HG02885 (cell line): ENCODE measurements at regions not wholly inside any gene's neighbourhood (a gene's known extent, or its start where the extent isn't known, plus 50 kb on each side); places are given as distances from the start of the nearest gene placed in this dataset.
A peak's percentile ranks its signal among the peaks of the same experiment; 100 is the strongest.

ENCODE experiments used
- ATAC-seq: cut with Tn5 transposase; IDR thresholded peaks from one replicate; pipeline ENCODE4 v1.9.1; 2021; ENCODE audit warnings: mild to moderate bottlenecking; ENCODE audit not compliant: unreplicated experiment, poor library complexity

DNA sequence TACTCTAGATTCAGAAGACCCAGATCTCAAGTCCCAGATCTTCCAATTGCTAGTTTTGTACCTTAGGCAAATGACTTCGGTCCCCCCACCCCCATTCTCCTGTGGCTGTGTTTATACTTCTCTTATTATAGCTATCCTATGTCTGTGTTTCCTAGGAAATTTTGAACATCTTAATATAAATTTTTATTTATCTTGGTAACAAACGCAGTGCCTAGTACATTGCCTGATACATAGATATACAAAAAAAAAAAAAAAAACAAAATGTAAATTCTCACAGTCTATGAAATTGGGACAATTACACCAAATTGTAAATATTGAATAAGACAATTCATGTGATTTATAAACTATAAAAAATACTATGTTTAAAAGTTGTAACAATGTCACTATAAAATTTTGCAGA, 84.1 kb upstream of the SLC44A3 start:
- no peak for ATAC-seq

- ATAC-seq = no peak
Measured at GRCh38 chr1:94734963-94735901, 84.9 kb upstream of the SLC44A3 start.

- no peak for ATAC-seq
Measured at GRCh38 chr1:94731891-94732290, 88.3 kb upstream of the SLC44A3 start.

GRCh38 chr1:94730450-94730849, 89.7 kb upstream of the SLC44A3 start:
- ATAC-seq = no peak

GRCh38 chr1:94729267-94729666, 90.9 kb upstream of the SLC44A3 start:
- ATAC-seq = no peak

DNA sequence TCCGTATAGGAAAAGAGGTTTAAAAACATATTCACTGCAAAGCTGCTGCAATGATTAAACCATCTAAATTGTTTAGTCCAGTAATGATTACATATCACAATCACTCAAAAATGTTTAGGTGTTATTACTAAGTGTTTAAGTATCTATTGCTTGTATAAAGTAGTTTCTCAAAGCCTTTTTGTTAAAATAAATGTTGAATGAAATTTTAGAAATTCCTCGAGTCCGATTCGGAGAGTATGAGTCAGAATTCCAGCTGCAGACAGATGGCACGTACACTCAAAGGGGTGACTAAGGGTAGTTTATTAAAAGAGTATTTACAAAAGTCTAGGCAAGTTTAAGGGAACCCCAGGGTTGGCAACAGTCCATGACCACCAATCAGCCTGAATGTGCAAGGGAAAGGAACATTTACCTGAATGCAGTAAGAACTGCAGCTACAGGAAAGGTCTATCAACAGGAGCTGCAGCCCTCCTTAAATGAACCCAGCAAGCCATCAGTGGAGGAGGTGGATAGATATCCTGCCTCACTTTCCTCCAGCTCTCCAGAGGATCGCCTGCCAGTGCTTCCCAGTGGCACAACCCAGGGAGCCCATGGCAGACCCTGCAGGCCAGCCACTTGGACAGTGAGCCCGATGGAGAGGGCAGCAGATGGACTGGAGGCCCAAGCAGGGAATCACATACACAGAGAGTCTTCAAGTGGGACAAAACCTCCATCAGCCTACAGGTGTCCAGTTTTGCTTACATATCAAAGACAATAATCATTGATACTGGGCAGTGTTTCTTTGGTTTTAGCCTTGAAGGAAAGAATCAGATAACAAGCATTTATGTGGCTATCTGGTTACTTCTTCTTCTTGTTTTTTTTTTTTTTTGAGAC, 92.1 kb upstream of the SLC44A3 start:
- no peak for ATAC-seq

DNA sequence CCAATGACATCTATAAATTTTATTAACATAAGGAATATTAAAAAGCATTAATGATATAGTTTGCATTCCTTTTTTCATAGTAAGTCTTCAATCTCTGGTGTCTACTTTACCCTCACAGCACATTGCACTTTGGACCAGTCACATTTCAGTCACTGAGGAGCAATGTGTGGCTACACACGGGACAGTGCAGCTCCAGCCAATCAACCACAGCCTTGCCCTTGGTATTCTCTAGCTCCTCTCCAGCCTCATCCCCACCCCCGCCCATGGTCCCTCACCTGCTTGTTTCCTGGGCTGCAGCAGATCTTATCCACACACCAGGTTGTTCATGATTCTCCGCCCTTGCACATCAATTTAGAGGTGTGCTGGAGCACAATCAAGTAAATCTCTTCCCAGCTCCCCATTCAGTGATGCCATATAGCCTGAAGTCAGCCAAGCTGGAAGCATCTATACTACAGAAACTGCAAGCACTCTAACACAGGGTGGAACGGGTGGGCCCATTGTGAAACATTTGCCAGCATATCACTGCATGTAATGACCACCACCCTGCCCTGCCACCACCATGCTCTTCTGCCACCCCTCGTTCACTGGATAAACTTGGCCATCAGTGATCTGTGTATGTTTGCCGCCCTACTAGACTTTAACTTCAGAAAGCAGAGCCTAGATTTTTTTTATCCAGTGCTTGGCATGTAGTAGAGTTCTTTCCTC, 93.0 kb upstream of the SLC44A3 start:
- ATAC-seq = no peak

DNA sequence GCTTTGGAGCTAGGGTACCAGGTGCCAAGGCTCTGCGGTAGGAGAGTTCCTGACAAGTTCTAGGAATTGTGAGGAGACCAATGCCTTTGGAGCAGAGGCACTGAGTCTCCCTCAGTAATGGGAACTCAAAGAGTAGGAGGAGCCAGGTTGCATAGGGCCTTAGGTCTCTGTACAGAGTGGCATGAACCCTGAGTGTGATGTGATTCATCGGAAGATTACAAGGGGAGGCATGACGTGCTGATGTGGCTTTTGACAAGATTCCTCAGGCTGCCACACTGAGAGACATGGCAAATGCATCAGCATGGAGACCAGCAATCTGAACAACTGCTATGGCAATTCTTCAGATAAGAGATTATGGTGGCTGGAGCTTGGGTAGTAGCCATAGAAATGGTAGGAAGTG, 94.6 kb upstream of the SLC44A3 start:
- ATAC-seq = no peak

- ATAC-seq = no peak
Measured at GRCh38 chr1:94723894-94724293, 96.3 kb upstream of the SLC44A3 start.

DNA sequence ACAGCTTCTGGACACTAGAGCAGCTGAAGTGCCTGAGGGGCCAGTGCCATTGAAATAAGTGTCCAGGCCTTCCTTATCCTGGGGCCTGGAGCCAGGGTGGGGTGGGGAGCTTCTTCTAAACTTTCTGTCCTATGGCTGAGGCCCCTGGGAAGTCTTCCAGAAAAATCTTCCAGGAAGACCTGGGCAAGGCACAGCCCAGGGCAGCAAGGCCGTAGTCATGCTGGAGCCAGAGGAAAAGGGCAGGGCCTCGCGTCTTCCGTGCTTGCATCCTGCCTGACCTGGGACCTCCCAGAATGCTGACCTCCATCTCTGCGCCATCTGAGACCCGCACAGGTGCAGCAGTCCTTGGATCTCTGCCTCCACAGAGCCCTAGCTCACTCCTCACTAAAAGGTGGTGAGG, 96.7 kb upstream of the SLC44A3 start:
- ATAC-seq = no peak

- ATAC-seq = no peak
Measured at GRCh38 chr1:94722181-94722580, 98.0 kb upstream of the SLC44A3 start.

DNA sequence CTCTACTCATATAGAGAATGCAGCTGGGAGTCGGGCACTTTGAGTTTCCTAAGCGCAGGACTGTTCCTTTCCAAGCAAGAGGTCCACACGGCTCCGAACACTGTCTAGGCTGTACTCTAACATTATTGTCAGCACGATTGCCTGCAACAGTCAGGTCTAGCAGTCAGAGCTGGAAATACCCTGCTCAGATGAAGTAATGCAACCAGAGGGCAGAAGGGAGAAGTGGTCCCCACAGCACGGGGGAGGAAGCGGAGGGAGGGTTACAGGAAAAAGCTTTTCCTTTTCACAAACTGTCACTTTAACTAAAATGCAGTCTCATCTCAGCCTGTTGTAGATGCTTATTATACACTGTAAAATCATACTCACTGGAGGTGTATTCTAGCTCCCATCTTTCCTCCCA, 98.9 kb upstream of the SLC44A3 start:
- ATAC-seq = peak; percentile 48

DNA sequence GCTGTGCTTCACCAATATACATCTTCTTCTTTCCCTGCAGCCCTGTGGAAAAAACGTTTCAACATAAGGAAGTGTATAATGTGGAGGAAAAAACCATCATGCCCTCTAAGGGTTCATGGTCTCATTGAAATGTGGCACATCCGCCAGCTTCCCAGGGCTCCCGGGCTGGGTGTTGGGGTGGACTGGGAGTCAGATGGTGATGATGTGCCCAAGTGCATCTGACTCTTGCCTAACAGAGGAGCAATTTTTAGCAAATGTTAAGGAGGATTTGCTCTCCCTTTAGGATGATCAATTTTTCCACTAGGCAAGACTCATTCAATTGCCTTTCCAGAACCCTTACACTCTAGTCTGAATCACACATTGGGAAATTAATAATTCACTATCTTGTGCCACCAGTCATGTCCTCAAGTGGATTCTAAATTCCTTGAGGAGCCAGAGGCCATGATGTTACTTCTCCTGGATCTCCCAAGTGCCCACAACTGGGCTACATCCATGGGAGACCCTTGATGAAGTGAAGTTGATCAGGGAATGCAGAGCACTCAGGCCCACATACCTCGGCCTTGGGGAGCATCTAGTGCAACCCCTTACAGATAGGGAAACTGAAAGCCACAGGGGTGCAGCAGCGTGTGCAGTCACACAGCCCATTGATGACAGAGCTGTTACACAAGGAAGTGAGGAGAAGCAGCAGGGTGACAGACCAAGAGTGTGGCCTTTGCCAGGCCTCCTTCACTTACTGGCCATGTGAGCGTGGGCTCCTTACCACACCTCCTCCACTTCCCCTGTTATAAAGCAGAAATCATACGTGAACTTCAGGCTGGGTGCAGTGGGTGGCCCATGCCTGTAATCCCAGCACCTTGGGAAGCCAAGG, 100.0 kb upstream of the SLC44A3 start:
- ATAC-seq = peak; percentile 99

- no peak for ATAC-seq
Measured at GRCh38 chr1:94716965-94717364, 103.2 kb upstream of the SLC44A3 start.

DNA sequence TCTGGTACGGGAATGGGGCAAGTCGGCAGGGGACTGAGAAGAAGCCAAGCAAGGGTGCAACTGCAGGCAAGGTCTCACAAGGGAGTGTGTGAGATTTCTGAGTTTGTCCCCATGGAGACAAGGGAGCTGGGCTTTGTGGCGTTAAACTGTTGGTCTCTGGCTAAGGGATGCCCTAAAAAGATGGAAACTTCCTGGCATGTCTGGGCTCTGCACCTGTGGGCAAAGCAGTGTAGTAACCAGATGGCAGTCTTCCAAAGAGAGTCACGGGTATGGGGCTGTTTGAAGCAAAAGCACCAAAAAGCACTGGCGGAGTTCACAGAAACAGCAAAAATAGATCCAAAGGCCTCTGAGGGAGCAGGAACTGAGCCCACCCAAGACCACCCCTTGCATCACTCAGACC, 104.8 kb upstream of the SLC44A3 start:
- no peak for ATAC-seq

DNA sequence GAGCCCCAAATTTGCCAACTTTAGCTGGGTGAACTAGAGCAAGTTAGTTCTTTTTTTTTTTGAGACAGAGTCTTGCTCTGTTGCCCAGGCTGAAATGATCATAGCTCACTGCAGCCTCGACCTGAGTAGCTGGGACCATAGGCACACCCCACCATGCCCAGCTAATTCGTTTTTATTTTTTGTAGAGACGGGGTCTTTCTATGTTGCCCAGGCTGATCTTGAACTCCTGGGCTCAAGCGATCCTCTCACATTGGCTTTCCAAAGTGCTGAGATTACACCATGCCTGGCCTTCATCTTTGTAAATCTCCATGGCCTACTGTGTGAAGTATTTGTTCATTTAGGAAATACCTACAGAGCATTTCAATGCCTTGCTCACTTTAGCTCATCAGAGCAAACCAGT, 105.6 kb upstream of the SLC44A3 start:
- ATAC-seq = no peak

- no peak for ATAC-seq
Measured at GRCh38 chr1:94714152-94714551, 106.0 kb upstream of the SLC44A3 start.

DNA sequence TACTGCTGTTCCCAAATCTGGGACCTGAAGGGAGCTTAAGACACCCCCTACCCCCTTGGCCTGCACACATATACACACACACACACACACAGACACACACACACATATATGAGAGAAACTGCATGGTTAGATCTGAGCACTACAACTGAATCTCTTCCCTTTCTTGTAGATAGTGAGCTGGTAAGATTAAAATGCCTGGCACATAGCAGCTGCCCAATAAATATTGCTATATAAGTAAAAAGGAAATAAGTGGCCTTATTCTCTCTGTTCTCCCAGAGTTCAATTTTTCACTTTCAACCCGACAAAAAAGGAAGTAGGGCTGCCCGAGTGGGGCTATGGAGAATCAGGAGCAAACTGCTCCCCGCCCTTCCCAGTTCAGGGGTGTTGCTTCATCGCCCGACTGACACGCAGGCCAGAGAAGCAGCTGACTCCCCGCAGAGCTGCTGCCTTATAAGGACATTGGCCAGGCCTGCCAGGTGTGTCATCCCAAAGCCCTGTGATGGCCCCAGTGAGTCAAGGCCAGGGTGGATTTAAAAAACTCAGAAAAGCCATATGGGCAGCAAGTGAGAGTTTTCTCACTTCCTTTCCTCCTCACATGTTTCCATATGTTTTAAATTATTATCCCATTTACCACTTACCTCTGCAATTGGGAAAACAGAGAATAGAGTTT, 106.5 kb upstream of the SLC44A3 start:
- ATAC-seq = peak; percentile 90

DNA sequence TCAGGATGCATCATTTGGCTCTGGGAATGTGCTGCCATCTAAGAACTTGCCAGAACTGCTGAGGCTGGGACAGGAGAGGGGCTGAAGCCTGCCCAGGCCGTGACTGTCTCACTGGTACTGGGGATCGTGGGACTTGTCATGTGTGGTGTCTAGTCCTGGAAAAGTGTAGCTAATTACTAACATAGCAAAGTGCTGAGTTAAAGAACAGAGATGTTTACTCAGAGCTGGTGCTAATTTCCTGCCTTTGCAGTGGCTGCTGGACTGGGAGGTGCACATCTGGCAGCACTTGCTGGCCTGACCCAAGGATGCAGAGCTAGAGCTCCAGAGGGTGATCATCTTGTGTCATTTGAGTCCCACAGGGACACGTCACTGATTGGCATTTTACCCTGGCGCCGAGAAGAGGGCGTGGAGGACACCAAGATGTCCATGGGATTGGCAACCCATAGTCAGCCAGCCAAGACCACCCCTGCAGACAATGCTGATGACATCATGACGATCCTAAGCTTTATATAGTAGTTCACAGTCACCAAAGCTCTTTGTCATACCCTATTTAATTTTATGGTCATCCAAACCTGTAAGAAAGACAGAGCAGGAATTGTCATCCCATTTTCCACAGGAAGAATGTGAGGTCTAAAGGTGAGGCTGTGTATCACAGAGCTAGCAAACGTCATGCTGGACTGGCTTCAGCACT, 110.1 kb upstream of the SLC44A3 start:
- no peak for ATAC-seq
